H9 (cell line): ENCODE measurements at regions not wholly inside any gene's neighbourhood (a gene's known extent, or its start where the extent isn't known, plus 50 kb on each side); places are given as distances from the start of the nearest gene placed in this dataset.

Experiments used
- DNase-seq: peaks from one replicate; pipeline ENCODE4 v3.0.0-alpha.2; 2017
- H2AFZ ChIP-seq: one replicate; pipeline ENCODE4 v1.6.1; 2013; ENCODE audit warnings: mild to moderate bottlenecking, low read length, control low read depth, moderate library complexity
- H2AK5ac ChIP-seq: 2 replicates; pipeline ENCODE4 v1.6.1; 2013; ENCODE audit warnings: low read length, control low read depth, mixed read lengths; ENCODE audit not compliant: insufficient read length
- H2BK120ac ChIP-seq: one replicate; pipeline ENCODE4 v1.6.1; 2013; ENCODE audit warnings: low read depth, mild to moderate bottlenecking, low read length, control low read depth, inconsistent platforms; ENCODE audit not compliant: poor library complexity, severe bottlenecking
- H2BK12ac ChIP-seq: 2 replicates; pipeline ENCODE4 v1.6.1; 2013; ENCODE audit warnings: low read length, control low read depth, mixed read lengths, low read depth; ENCODE audit not compliant: insufficient read length
- H2BK15ac ChIP-seq: 2 replicates; pipeline ENCODE4 v1.6.1; 2013; ENCODE audit warnings: low read depth, low read length, control low read depth
- H2BK20ac ChIP-seq: one replicate; pipeline ENCODE4 v1.6.1; 2013; ENCODE audit warnings: low read depth, mild to moderate bottlenecking, low read length, control low read depth, inconsistent platforms; ENCODE audit not compliant: poor library complexity, severe bottlenecking
- H2BK5ac ChIP-seq: 2 replicates; pipeline ENCODE4 v1.6.1; 2013; ENCODE audit warnings: low read length, control low read depth, mixed read lengths; ENCODE audit not compliant: insufficient read length
- H3K14ac ChIP-seq: 2 replicates; pipeline ENCODE4 v1.6.1; 2013; ENCODE audit warnings: low read length, control low read depth; ENCODE audit not compliant: insufficient read depth
- H3K18ac ChIP-seq: 2 replicates; pipeline ENCODE4 v1.6.1; 2013; ENCODE audit warnings: low read depth, mild to moderate bottlenecking, mixed read lengths, low read length, control low read depth; ENCODE audit not compliant: insufficient read length
- H3K23ac ChIP-seq: 2 replicates; pipeline ENCODE4 v1.6.1; 2013; ENCODE audit warnings: low read length, control low read depth, mixed read lengths, low read depth; ENCODE audit not compliant: insufficient read length
- H3K23me2 ChIP-seq: 2 replicates; pipeline ENCODE4 v1.6.1; 2013; ENCODE audit warnings: low read depth, mild to moderate bottlenecking, mixed read lengths, low read length, control low read depth; ENCODE audit not compliant: insufficient read length, poor library complexity, severe bottlenecking
- H3K27ac ChIP-seq: 2 replicates; pipeline ENCODE4 v1.5.1; 2013; ENCODE audit warnings: low read length, control low read depth, mixed read lengths, low read depth; ENCODE audit not compliant: insufficient read length
- H3K27me3 ChIP-seq: 2 replicates; pipeline ENCODE4 v1.6.1; 2013; ENCODE audit warnings: low read length, control low read depth, inconsistent platforms; ENCODE audit not compliant: insufficient read depth
- H3K4ac ChIP-seq: 2 replicates; pipeline ENCODE4 v1.6.1; 2013; ENCODE audit warnings: low read depth, mild to moderate bottlenecking, control low read depth, inconsistent platforms, low read length, moderate library complexity
- H3K4me1 ChIP-seq: 2 replicates; pipeline ENCODE4 v1.6.1; 2013; ENCODE audit warnings: low read length, control low read depth, inconsistent platforms; ENCODE audit not compliant: insufficient read depth
- H3K4me2 ChIP-seq: 2 replicates; pipeline ENCODE4 v1.6.1; 2013; ENCODE audit warnings: low read length, control low read depth, mixed read lengths; ENCODE audit not compliant: insufficient read length, insufficient read depth
- H3K56ac ChIP-seq: 2 replicates; pipeline ENCODE4 v1.6.1; 2013; ENCODE audit warnings: low read depth, mild to moderate bottlenecking, mixed read lengths, low read length, control low read depth; ENCODE audit not compliant: insufficient read length
- H3K79me1 ChIP-seq: 2 replicates; pipeline ENCODE4 v1.6.1; 2013; ENCODE audit warnings: low read depth, mild to moderate bottlenecking, moderate library complexity, low read length, control low read depth, inconsistent platforms; ENCODE audit not compliant: insufficient read depth, poor library complexity, severe bottlenecking
- H3K79me2 ChIP-seq: 2 replicates; pipeline ENCODE4 v1.6.1; 2013; ENCODE audit warnings: low read length, control low read depth, inconsistent platforms; ENCODE audit not compliant: insufficient read depth
- H3K9ac ChIP-seq: 2 replicates; pipeline ENCODE4 v1.6.1; 2013; ENCODE audit warnings: low read length, control low read depth, mixed read lengths; ENCODE audit not compliant: insufficient read length; ENCODE audit errors: extremely low read depth
- H3K9me3 ChIP-seq: one replicate; pipeline ENCODE4 v1.6.1; 2013; ENCODE audit warnings: low read depth, low read length, inconsistent platforms; ENCODE audit not compliant: control insufficient read depth
- H3T11ph ChIP-seq: one replicate; pipeline ENCODE4 v1.6.1; 2013; ENCODE audit warnings: mild to moderate bottlenecking, low read length, control low read depth, inconsistent platforms
- H4K20me1 ChIP-seq: one replicate; pipeline ENCODE4 v1.6.1; 2013; ENCODE audit not compliant: control insufficient read depth, insufficient read length, insufficient read depth
- H4K5ac ChIP-seq: 2 replicates; pipeline ENCODE4 v1.6.1; 2013; ENCODE audit warnings: low read depth, mild to moderate bottlenecking, mixed read lengths, low read length, control low read depth; ENCODE audit not compliant: insufficient read length
- H4K8ac ChIP-seq: replicated peaks from 2 replicates; pipeline ENCODE4 v1.6.1; 2013; ENCODE audit warnings: low read length, control low read depth, mixed read lengths, low read depth; ENCODE audit not compliant: insufficient read length
- H4K91ac ChIP-seq: 2 replicates; pipeline ENCODE4 v1.6.1; 2013; ENCODE audit warnings: low read depth, mild to moderate bottlenecking, moderate library complexity, mixed read lengths, low read length, control low read depth; ENCODE audit not compliant: insufficient read length
- H3K27ac Mint-ChIP-seq, 3 experiments: 2 replicates in 2 of 3; 3 replicates in 1 of 3; pipeline ENCODE4 v1.8.0; 2020 to 2021; ENCODE audit warnings: mixed read lengths in 3 of 3, mild to moderate bottlenecking in 1 of 3, moderate library complexity in 1 of 3
- H3K27me3 Mint-ChIP-seq: 2 replicates; pipeline ENCODE4 v1.8.0; 2021; ENCODE audit warnings: low read depth, mild to moderate bottlenecking, moderate library complexity, mixed read lengths
- H3K36me3 Mint-ChIP-seq, 3 experiments: 2 replicates in 2 of 3; 3 replicates in 1 of 3; pipeline ENCODE4 v1.8.0; 2020 to 2021; ENCODE audit warnings: low read depth in 3 of 3, mixed read lengths in 3 of 3; ENCODE audit not compliant: insufficient read depth in 1 of 3
- H3K4me1 Mint-ChIP-seq, 2 experiments: 2 replicates each; pipeline ENCODE4 v1.8.0; 2020; ENCODE audit warnings: mixed read lengths in 2 of 2
- H3K4me3 Mint-ChIP-seq, 2 experiments: 2 replicates in 1 of 2; 3 replicates in 1 of 2; pipeline ENCODE4 v1.8.0; 2020 to 2021; ENCODE audit warnings: mild to moderate bottlenecking in 2 of 2, mixed read lengths in 2 of 2, moderate library complexity in 1 of 2
- H3K9me3 Mint-ChIP-seq, 2 experiments: 2 replicates in 1 of 2; 3 replicates in 1 of 2; pipeline ENCODE4 v1.8.0; 2020; ENCODE audit warnings: mild to moderate bottlenecking in 2 of 2, mixed read lengths in 2 of 2, moderate library complexity in 1 of 2
- WGBS: extraction: QIAGEN DNeasy Blood & Tissue Kit; methylation state at CpG from one replicate; pipeline ENCODE4 v1.1.7; 2013; ENCODE audit warnings: missing lambda C conversion rate, low lambda C conversion rate, mixed read lengths; ENCODE audit not compliant: insufficient read length; ENCODE audit errors: extremely low coverage; 5-methylcytosine and 5-hydroxymethylcytosine counted together
- TF ChIP-seq, protein P1 (sequence below): fragments of 200-600 bp; sonication (generic); conservative IDR thresholded peaks from 3 replicates; pipeline ENCODE4 v1.8.0; 2021; ENCODE audit warnings: antibody characterized with exemption, mild to moderate bottlenecking

DNA sequence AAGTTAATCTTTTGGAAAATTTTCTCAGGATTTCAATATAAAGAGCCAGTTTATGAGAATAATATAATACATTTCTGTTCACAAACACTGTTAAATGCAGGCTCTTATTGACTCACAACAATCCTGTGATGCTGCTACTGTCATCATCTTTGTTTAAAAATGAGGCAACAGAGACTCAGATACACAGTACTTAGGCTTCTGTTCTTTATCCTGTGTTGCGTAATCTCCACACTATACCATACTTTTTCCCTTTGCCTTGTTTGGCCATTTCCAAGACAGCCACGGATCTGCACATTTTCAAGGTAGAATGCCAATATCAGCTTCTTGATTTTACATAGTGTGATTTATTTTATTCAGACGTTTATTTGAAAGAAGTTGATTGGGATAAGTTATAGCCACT, 699.0 kb upstream of the CITED2 start:
- TF ChIP-seq, protein P1, sequence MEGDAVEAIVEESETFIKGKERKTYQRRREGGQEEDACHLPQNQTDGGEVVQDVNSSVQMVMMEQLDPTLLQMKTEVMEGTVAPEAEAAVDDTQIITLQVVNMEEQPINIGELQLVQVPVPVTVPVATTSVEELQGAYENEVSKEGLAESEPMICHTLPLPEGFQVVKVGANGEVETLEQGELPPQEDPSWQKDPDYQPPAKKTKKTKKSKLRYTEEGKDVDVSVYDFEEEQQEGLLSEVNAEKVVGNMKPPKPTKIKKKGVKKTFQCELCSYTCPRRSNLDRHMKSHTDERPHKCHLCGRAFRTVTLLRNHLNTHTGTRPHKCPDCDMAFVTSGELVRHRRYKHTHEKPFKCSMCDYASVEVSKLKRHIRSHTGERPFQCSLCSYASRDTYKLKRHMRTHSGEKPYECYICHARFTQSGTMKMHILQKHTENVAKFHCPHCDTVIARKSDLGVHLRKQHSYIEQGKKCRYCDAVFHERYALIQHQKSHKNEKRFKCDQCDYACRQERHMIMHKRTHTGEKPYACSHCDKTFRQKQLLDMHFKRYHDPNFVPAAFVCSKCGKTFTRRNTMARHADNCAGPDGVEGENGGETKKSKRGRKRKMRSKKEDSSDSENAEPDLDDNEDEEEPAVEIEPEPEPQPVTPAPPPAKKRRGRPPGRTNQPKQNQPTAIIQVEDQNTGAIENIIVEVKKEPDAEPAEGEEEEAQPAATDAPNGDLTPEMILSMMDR: no peak
- no CpG with 5 or more reads among the region's 3 CpGs for WGBS
- Mint-ChIP-seq H3K36me3 (no peaks in the 10 kb centered on the region), H3K27me3 (no peaks in the 10 kb centered on the region; the same call in 1 of the 2 replicates), H3K27ac (no peak overlapping the region), H3K4me1 (no peaks in the 10 kb centered on the region), H3K9me3 (no peaks in the 10 kb centered on the region), H3K4me3 (no peak overlapping the region)
- Histone ChIP-seq H2BK5ac (no peak overlapping the region), H3K27me3 (no peaks in the 10 kb centered on the region), H3K4me1 (no peaks in the 10 kb centered on the region), H2BK120ac (no peak overlapping the region), H4K91ac (no peak overlapping the region), H3K9ac (no peak overlapping the region), H3K79me2 (no peaks in the 10 kb centered on the region), H3K23me2 (no peaks in the 10 kb centered on the region), H3K79me1 (no peaks in the 10 kb centered on the region), H3K9me3 (no peaks in the 10 kb centered on the region), H2BK12ac (no peak overlapping the region), H3K27ac (no peak overlapping the region), H2BK20ac (no peak overlapping the region), H3K18ac (no peak overlapping the region), H2AK5ac (no peak overlapping the region), H3T11ph (no peak overlapping the region), H3K56ac (no peak overlapping the region), H3K4ac (no peak overlapping the region), H4K5ac (no peak overlapping the region), H4K20me1 (no peaks in the 10 kb centered on the region), H3K14ac (no peak overlapping the region), H2AFZ (no peak overlapping the region), H4K8ac (no peak overlapping the region), H3K23ac (no peak overlapping the region), H3K4me2 (no peak overlapping the region), H2BK15ac (no peak overlapping the region)
- DNase-seq: no peak
